HEK293 (cell line): ENCODE measurements at regions not wholly inside any gene's neighbourhood (a gene's known extent, or its start where the extent isn't known, plus 50 kb on each side); places are given as distances from the start of the nearest gene placed in this dataset.
A peak's percentile ranks its signal among the peaks of the same experiment; 100 is the strongest.

Source experiments
- CTCF ChIA-PET: fragments of 350-600 bp; formaldehyde crosslinking; extraction: SDS; loops from one replicate; lab custom pipeline; 2021; ENCODE audit warnings: antibody characterized with exemption; lab: Yijun Ruan, JAX
- POLR2A ChIA-PET: fragments of 300-600 bp; formaldehyde crosslinking; extraction: SDS; loops from one replicate; lab custom pipeline; 2020; ENCODE audit warnings: antibody characterized with exemption, inconsistent platforms; lab: Yijun Ruan, JAX
- H3K27ac ChIP-seq: fragments of 200-500 bp; sonication (Bioruptor generic); 2 replicates; pipeline ENCODE4 v1.5.1; 2014; ENCODE audit warnings: low read depth, low read length, control low read depth, inconsistent platforms; ENCODE audit errors: extremely low read depth
- H3K36me3 ChIP-seq, 2 experiments: fragments of 200-500 bp in 1 of 2; sonication (Bioruptor generic) in 1 of 2; 1 replicate in 1 of 2; 2 replicates in 1 of 2; pipeline ENCODE4 v1.5.1; 2014 to 2017; ENCODE audit warnings: inconsistent platforms in 2 of 2, low read length in 2 of 2; ENCODE audit not compliant: control insufficient read depth in 2 of 2, insufficient read depth in 1 of 2
- H3K4me1 ChIP-seq: fragments of 200-500 bp; sonication (Bioruptor generic); 2 replicates; pipeline ENCODE4 v1.5.1; 2014; ENCODE audit warnings: mild to moderate bottlenecking, low read length, inconsistent platforms; ENCODE audit not compliant: control insufficient read depth, insufficient read depth
- H3K4me3 ChIP-seq: 2 replicates; pipeline ENCODE4 v1.5.1; 2011; ENCODE audit warnings: low read depth, mild to moderate bottlenecking, control low read depth, low read length, moderate library complexity
- H3K9me3 ChIP-seq: fragments of 200-500 bp; sonication (Bioruptor generic); 2 replicates; pipeline ENCODE4 v1.5.1; 2014; ENCODE audit warnings: low read depth, low read length, inconsistent platforms; ENCODE audit not compliant: control insufficient read depth, insufficient read depth
- GFI1B ChIP-seq: fragments of 450-650 bp; formaldehyde crosslinking; IDR thresholded peaks from 2 replicates; pipeline ENCODE4 v1.5.1; 2016; ENCODE audit warnings: missing biosample characterization, missing genetic modification characterization
- IKZF3 ChIP-seq: fragments of 450-650 bp; IDR thresholded peaks from 2 replicates; pipeline ENCODE4 v1.5.0; 2018; ENCODE audit warnings: missing biosample characterization, mild to moderate bottlenecking, missing genetic modification characterization, moderate library complexity
- KLF7 ChIP-seq: fragments of 450-650 bp; formaldehyde crosslinking; IDR thresholded peaks from 2 replicates; pipeline ENCODE4 v1.5.1; 2016; ENCODE audit warnings: missing biosample characterization, missing genetic modification characterization, borderline replicate concordance
- PRDM4 ChIP-seq: fragments of 450-650 bp; formaldehyde crosslinking; IDR thresholded peaks from 2 replicates; pipeline ENCODE4 v1.5.1; 2017; ENCODE audit warnings: missing biosample characterization, missing genetic modification characterization
- ZBTB11 ChIP-seq: fragments of 450-650 bp; formaldehyde crosslinking; conservative IDR thresholded peaks from 2 replicates; pipeline ENCODE4 v1.5.1; 2016; ENCODE audit warnings: low read depth, missing biosample characterization, missing genetic modification characterization
- ZBTB48 ChIP-seq: fragments of 450-650 bp; formaldehyde crosslinking; IDR thresholded peaks from 2 replicates; pipeline ENCODE4 v1.5.1; 2016; ENCODE audit warnings: missing biosample characterization, missing genetic modification characterization
- ZBTB49 ChIP-seq: fragments of 450-650 bp; formaldehyde crosslinking; IDR thresholded peaks from 2 replicates; pipeline ENCODE4 v1.5.1; 2016; ENCODE audit warnings: missing biosample characterization, missing genetic modification characterization, low read depth
- ZBTB7A ChIP-seq: fragments of 450-650 bp; formaldehyde crosslinking; IDR thresholded peaks from 2 replicates; pipeline ENCODE4 v1.5.1; 2016; ENCODE audit warnings: low read depth, missing biosample characterization, missing genetic modification characterization
- ZBTB8A ChIP-seq: fragments of 450-650 bp; formaldehyde crosslinking; IDR thresholded peaks from 2 replicates; pipeline ENCODE4 v1.5.1; 2016; ENCODE audit warnings: missing biosample characterization, missing genetic modification characterization
- ZNF140 ChIP-seq: fragments of 450-650 bp; formaldehyde crosslinking; IDR thresholded peaks from 2 replicates; pipeline ENCODE4 v1.5.1; 2016; ENCODE audit warnings: missing biosample characterization, missing genetic modification characterization
- ZNF174 ChIP-seq: fragments of 450-650 bp; formaldehyde crosslinking; IDR thresholded peaks from 2 replicates; pipeline ENCODE4 v1.5.0; 2017; ENCODE audit warnings: missing biosample characterization, mild to moderate bottlenecking, missing genetic modification characterization
- ZNF211 ChIP-seq: fragments of 450-650 bp; formaldehyde crosslinking; IDR thresholded peaks from 2 replicates; pipeline ENCODE4 v1.5.1; 2016; ENCODE audit warnings: low read depth, missing biosample characterization, missing genetic modification characterization
- ZNF274 ChIP-seq, 2 experiments: fragments of 200-500 bp in 1 of 2; fragments of 450-650 bp in 1 of 2; sonication (Bioruptor generic) in 1 of 2; formaldehyde crosslinking in 1 of 2; IDR thresholded peaks; 2 replicates each; pipeline versions ENCODE4 v1.5.1 to v1.6.1; 2014 to 2016; ENCODE audit warnings: borderline replicate concordance in 1 of 2, inconsistent platforms in 1 of 2, low read length in 1 of 2, missing biosample characterization in 1 of 2, missing genetic modification characterization in 1 of 2
- ZNF292 ChIP-seq: fragments of 450-650 bp; formaldehyde crosslinking; IDR thresholded peaks from 2 replicates; pipeline ENCODE4 v1.5.1; 2016; ENCODE audit warnings: low read depth, missing biosample characterization, missing genetic modification characterization, borderline replicate concordance
- ZNF311 ChIP-seq: fragments of 450-650 bp; formaldehyde crosslinking; IDR thresholded peaks from 2 replicates; pipeline ENCODE4 v1.5.1; 2017; ENCODE audit warnings: missing biosample characterization, missing genetic modification characterization, borderline replicate concordance
- ZNF324 ChIP-seq: fragments of 450-650 bp; formaldehyde crosslinking; IDR thresholded peaks from 2 replicates; pipeline ENCODE4 v1.5.1; 2016; ENCODE audit warnings: missing biosample characterization, missing genetic modification characterization
- ZNF394 ChIP-seq: fragments of 450-650 bp; formaldehyde crosslinking; IDR thresholded peaks from 2 replicates; pipeline ENCODE4 v1.5.1; 2016; ENCODE audit warnings: missing biosample characterization, missing genetic modification characterization, mild to moderate bottlenecking, moderate library complexity, borderline replicate concordance
- ZNF404 ChIP-seq: fragments of 450-650 bp; formaldehyde crosslinking; IDR thresholded peaks from 2 replicates; pipeline ENCODE4 v1.5.1; 2017; ENCODE audit warnings: missing biosample characterization, missing genetic modification characterization
- ZNF426 ChIP-seq: fragments of 450-650 bp; formaldehyde crosslinking; IDR thresholded peaks from 2 replicates; pipeline ENCODE4 v1.5.1; 2017; ENCODE audit warnings: missing biosample characterization, missing genetic modification characterization, mild to moderate bottlenecking, inconsistent platforms, moderate library complexity
- ZNF529 ChIP-seq: fragments of 450-650 bp; formaldehyde crosslinking; IDR thresholded peaks from 2 replicates; pipeline ENCODE4 v1.5.1; 2017; ENCODE audit warnings: missing genetic modification characterization, missing biosample characterization; ENCODE audit not compliant: insufficient replicate concordance
- ZNF558 ChIP-seq: fragments of 450-650 bp; formaldehyde crosslinking; IDR thresholded peaks from 2 replicates; pipeline ENCODE4 v1.5.1; 2016; ENCODE audit warnings: missing biosample characterization, missing genetic modification characterization
- ZNF623 ChIP-seq: fragments of 450-650 bp; formaldehyde crosslinking; IDR thresholded peaks from 2 replicates; pipeline ENCODE4 v1.5.1; 2016; ENCODE audit warnings: missing biosample characterization, missing genetic modification characterization
- ZNF777 ChIP-seq: fragments of 450-650 bp; formaldehyde crosslinking; IDR thresholded peaks from 2 replicates; pipeline ENCODE4 v1.5.1; 2017; ENCODE audit warnings: missing biosample characterization, missing genetic modification characterization, borderline replicate concordance
- ZNF837 ChIP-seq: fragments of 450-650 bp; formaldehyde crosslinking; IDR thresholded peaks from 2 replicates; pipeline ENCODE4 v1.5.1; 2016; ENCODE audit warnings: missing biosample characterization, missing genetic modification characterization
- TF ChIP-seq, protein P1 (sequence below): fragments of 450-650 bp; formaldehyde crosslinking; conservative IDR thresholded peaks from 2 replicates; pipeline ENCODE4 v1.5.1; 2016; ENCODE audit warnings: low read depth, missing biosample characterization, missing genetic modification characterization

DNA sequence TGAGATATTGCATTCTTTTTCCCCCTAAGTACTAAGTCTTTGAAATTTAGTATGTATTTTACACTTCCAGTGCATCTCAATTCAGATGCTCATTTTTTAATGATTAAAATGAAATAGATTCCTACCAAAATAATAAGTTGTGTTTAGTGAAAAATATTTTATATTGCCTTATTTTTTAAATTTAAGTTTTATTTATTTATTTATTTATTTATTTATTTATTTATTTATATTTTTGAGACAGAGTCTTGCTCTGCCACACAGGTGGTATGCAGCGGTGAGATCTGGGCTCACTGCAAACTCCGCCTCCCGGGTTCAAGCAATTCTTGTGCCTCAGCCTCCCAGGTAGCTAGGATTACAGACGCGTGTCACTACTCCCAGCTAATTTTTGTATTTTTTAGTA lies 95.5 kb downstream of the RPS24 start:
- Histone ChIP-seq H3K4me1 (no peaks in the 10 kb centered on the region), H3K4me3 (no peak overlapping the region), H3K9me3 (no peaks in the 10 kb centered on the region), H3K36me3 (no peaks in the 10 kb centered on the region), H3K27ac (no peak overlapping the region)
- CTCF ChIA-PET: interaction anchor here (0.6 kb wide), 1 partner anchor 20 kb away, joined by 3 read pairs; no protein-coding TSS in a partner anchor
- POLR2A ChIA-PET: no interaction called here
- TF ChIP-seq ZNF777 (tag by site-specific recombination) (no peak), ZNF529 (no peak), IKZF3 (tag by site-specific recombination) (no peak), ZNF623 (0 out of 2 replicates have a peak, but pooled peaks have one; percentile 13), ZNF558 (tag by site-specific recombination) (no peak), ZNF292 (tag by site-specific recombination) (no peak), GFI1B (tag by site-specific recombination) (no peak), ZNF404 (tag by site-specific recombination) (no peak), ZNF837 (tag by site-specific recombination) (no peak), ZNF311 (tag by site-specific recombination) (no peak), ZBTB7A (tag by site-specific recombination) (no peak), ZNF324 (tag by site-specific recombination) (no peak), ZNF211 (tag by site-specific recombination) (no peak), ZNF140 (no peak), ZNF426 (tag by site-specific recombination) (peak; percentile 52), ZNF174 (tag by site-specific recombination) (no peak), ZBTB48 (tag by site-specific recombination) (no peak), KLF7 (tag by site-specific recombination) (no peak), PRDM4 (tag by site-specific recombination) (no peak), ZNF394 (tag by site-specific recombination) (peak; percentile 71; the same call in 1 of the 2 replicates), ZBTB8A (tag by site-specific recombination) (peak; percentile 32; the same call in 1 of the 2 replicates), ZBTB11 (tag by site-specific recombination) (peak; percentile 56), ZNF274 (IDR thresholded peaks at IDR 0.05; ENCODE audit: low read length) (no peak), ZNF274 (tag by site-specific recombination; IDR thresholded peaks at IDR 0.05; ENCODE audit: borderline replicate concordance) (no peak), ZBTB49 (tag by site-specific recombination) (no peak)
- TF ChIP-seq, protein P1, sequence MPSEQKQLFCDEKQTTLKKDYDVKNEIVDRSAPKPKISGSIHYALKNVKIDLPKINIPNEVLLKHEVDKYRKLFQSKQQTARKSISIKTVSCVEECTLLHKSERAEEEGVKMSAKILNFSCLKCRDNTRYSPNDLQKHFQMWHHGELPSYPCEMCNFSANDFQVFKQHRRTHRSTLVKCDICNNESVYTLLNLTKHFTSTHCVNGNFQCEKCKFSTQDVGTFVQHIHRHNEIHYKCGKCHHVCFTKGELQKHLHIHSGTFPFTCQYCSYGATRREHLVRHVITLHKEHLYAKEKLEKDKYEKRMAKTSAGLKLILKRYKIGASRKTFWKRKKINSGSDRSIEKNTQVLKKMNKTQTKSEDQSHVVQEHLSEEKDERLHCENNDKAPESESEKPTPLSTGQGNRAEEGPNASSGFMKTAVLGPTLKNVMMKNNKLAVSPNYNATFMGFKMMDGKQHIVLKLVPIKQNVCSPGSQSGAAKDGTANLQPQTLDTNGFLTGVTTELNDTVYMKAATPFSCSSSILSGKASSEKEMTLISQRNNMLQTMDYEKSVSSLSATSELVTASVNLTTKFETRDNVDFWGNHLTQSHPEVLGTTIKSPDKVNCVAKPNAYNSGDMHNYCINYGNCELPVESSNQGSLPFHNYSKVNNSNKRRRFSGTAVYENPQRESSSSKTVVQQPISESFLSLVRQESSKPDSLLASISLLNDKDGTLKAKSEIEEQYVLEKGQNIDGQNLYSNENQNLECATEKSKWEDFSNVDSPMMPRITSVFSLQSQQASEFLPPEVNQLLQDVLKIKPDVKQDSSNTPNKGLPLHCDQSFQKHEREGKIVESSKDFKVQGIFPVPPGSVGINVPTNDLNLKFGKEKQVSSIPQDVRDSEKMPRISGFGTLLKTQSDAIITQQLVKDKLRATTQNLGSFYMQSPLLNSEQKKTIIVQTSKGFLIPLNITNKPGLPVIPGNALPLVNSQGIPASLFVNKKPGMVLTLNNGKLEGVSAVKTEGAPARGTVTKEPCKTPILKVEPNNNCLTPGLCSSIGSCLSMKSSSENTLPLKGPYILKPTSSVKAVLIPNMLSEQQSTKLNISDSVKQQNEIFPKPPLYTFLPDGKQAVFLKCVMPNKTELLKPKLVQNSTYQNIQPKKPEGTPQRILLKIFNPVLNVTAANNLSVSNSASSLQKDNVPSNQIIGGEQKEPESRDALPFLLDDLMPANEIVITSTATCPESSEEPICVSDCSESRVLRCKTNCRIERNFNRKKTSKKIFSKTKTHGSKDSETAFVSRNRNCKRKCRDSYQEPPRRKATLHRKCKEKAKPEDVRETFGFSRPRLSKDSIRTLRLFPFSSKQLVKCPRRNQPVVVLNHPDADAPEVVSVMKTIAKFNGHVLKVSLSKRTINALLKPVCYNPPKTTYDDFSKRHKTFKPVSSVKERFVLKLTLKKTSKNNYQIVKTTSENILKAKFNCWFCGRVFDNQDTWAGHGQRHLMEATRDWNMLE (tag by site-specific recombination): peak; percentile 52; the same call in 1 of the 2 replicates
